ENCODE measurements at regions not wholly inside any gene's neighbourhood (a gene's known extent, or its start where the extent isn't known, plus 50 kb on each side); places are given as distances from the start of the nearest gene placed in this dataset.

DNA sequence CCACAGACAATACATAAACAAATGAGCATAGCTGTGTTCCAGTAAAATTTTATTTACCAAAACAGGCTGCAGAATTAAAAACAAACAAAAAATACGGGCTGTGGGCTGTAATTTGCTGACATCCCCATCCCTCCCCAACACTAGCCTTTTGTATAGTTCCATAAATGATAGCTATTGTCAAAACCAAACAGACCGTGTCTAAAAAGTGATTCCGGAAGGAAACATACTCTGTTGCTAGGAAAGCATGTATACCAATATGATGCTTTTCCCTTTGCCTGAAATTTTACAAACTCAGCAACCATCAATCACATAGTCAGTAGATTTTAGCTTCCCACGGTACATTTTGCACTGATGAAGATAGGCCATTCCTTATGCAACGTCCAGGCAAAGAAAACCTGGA, 80.0 kb downstream of the TMEM215 start:
- FAIRE-seq (no peak), DNase-seq (no peak)
- intact Hi-C loops (cut with DNase I), result no loop called here
- Histone ChIP-seq H3K9me3 (ENCODE audit: control insufficient read depth in 2 of 3, insufficient read depth in 1 of 3, low read length in 3 of 3) (no peaks in the 10 kb centered on the region), H3K27ac (ENCODE audit: low read depth in 2 of 2, low read length in 2 of 2) (no peak overlapping the region), H3K9ac (ENCODE audit: low read length in 3 of 3) (no peak overlapping the region), H3K27me3 (ENCODE audit: control insufficient read depth, insufficient read depth, low read length) (no peaks in the 10 kb centered on the region), H3K36me3 (ENCODE audit: control insufficient read depth in 2 of 3, insufficient read depth in 3 of 3, low read length in 3 of 3) (no peaks in the 10 kb centered on the region), H3K4me3 (ENCODE audit: low read length in 3 of 3) (no peak overlapping the region), H3K4me1 (ENCODE audit: control insufficient read depth in 2 of 3, insufficient read depth in 2 of 3, low read depth in 1 of 3, low read length in 3 of 3) (no peaks in the 10 kb centered on the region)
- TF ChIP-seq, protein P1, sequence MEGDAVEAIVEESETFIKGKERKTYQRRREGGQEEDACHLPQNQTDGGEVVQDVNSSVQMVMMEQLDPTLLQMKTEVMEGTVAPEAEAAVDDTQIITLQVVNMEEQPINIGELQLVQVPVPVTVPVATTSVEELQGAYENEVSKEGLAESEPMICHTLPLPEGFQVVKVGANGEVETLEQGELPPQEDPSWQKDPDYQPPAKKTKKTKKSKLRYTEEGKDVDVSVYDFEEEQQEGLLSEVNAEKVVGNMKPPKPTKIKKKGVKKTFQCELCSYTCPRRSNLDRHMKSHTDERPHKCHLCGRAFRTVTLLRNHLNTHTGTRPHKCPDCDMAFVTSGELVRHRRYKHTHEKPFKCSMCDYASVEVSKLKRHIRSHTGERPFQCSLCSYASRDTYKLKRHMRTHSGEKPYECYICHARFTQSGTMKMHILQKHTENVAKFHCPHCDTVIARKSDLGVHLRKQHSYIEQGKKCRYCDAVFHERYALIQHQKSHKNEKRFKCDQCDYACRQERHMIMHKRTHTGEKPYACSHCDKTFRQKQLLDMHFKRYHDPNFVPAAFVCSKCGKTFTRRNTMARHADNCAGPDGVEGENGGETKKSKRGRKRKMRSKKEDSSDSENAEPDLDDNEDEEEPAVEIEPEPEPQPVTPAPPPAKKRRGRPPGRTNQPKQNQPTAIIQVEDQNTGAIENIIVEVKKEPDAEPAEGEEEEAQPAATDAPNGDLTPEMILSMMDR (IDR thresholded peaks at IDR 0.05; ENCODE audit: borderline replicate concordance, extremely low read depth, insufficient read depth), result no peak

- no peak overlapping the region for H3K4me3 ChIP-seq (ENCODE audit: low read length in 3 of 3)
- FAIRE-seq, result no peak
- no peak overlapping the region for H3K27ac ChIP-seq (ENCODE audit: low read depth in 2 of 2, low read length in 2 of 2)
- no peaks in the 10 kb centered on the region for H3K4me1 ChIP-seq (ENCODE audit: control insufficient read depth in 2 of 3, insufficient read depth in 2 of 3, low read depth in 1 of 3, low read length in 3 of 3)
- no peaks in the 10 kb centered on the region for H3K27me3 ChIP-seq (ENCODE audit: control insufficient read depth, insufficient read depth, low read length)
- DNase-seq, result no peak
- no peaks in the 10 kb centered on the region for H3K9me3 ChIP-seq (ENCODE audit: control insufficient read depth in 2 of 3, insufficient read depth in 1 of 3, low read length in 3 of 3)
- intact Hi-C loops (cut with DNase I), result no loop called here
- no peak overlapping the region for H3K9ac ChIP-seq (ENCODE audit: low read length in 3 of 3)
- TF ChIP-seq, protein P1 (IDR thresholded peaks at IDR 0.05; ENCODE audit: borderline replicate concordance, extremely low read depth, insufficient read depth), result no peak
- no peaks in the 10 kb centered on the region for H3K36me3 ChIP-seq (ENCODE audit: control insufficient read depth in 2 of 3, insufficient read depth in 3 of 3, low read length in 3 of 3)
Observed at GRCh38 chr9:32864971-32865370, 81.6 kb downstream of the TMEM215 start.

DNA sequence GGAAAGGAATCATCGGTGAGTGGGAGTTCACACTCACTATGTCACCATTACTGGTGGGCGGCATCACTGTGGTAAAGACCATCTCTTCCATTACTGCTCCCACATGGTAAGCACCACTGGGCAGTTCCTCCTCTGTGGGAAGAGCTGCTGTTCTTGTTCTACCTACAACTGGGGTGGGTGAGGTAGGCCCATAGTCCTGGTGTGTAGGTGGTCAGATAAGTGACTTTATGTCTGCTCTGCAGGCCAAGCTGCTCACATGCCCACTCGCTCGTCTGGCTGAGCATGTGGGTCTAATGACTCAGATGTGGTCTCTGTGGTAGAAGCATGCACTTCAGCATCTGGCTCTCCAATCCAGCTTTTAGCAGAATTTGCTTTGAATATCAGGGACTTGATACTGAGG, 82.9 kb downstream of the TMEM215 start:
- FAIRE-seq (no peak), DNase-seq (no peak)
- no peaks in the 10 kb centered on the region for H3K36me3 ChIP-seq (ENCODE audit: control insufficient read depth in 2 of 3, insufficient read depth in 3 of 3, low read length in 3 of 3)
- H3K27ac ChIP-seq (ENCODE audit: low read depth in 2 of 2, low read length in 2 of 2), result no peak overlapping the region
- no peak overlapping the region for H3K4me3 ChIP-seq (ENCODE audit: low read length in 3 of 3)
- no peak overlapping the region for H3K9ac ChIP-seq (ENCODE audit: low read length in 3 of 3)
- no peaks in the 10 kb centered on the region for H3K27me3 ChIP-seq (ENCODE audit: control insufficient read depth, insufficient read depth, low read length)
- H3K4me1 ChIP-seq (ENCODE audit: control insufficient read depth in 2 of 3, insufficient read depth in 2 of 3, low read depth in 1 of 3, low read length in 3 of 3), result no peaks in the 10 kb centered on the region
- TF ChIP-seq, protein P1 (IDR thresholded peaks at IDR 0.05; ENCODE audit: borderline replicate concordance, extremely low read depth, insufficient read depth), result no peak
- no peaks in the 10 kb centered on the region for H3K9me3 ChIP-seq (ENCODE audit: control insufficient read depth in 2 of 3, insufficient read depth in 1 of 3, low read length in 3 of 3)
- intact Hi-C loops (cut with DNase I), result no loop called here

- FAIRE-seq (no peak), DNase-seq (no peak)
- TF ChIP-seq, protein P1 (IDR thresholded peaks at IDR 0.05; ENCODE audit: borderline replicate concordance, extremely low read depth, insufficient read depth), result no peak
- no peaks in the 10 kb centered on the region for H3K36me3 ChIP-seq (ENCODE audit: control insufficient read depth in 2 of 3, insufficient read depth in 3 of 3, low read length in 3 of 3)
- intact Hi-C loops (cut with DNase I), result no loop called here
- H3K4me3 ChIP-seq (ENCODE audit: low read length in 3 of 3), result no peak overlapping the region
- H3K27me3 ChIP-seq (ENCODE audit: control insufficient read depth, insufficient read depth, low read length), result no peaks in the 10 kb centered on the region
- no peak overlapping the region for H3K27ac ChIP-seq (ENCODE audit: low read depth in 2 of 2, low read length in 2 of 2)
- no peak overlapping the region for H3K9ac ChIP-seq (ENCODE audit: low read length in 3 of 3)
- no peaks in the 10 kb centered on the region for H3K9me3 ChIP-seq (ENCODE audit: control insufficient read depth in 2 of 3, insufficient read depth in 1 of 3, low read length in 3 of 3)
- H3K4me1 ChIP-seq (ENCODE audit: control insufficient read depth in 2 of 3, insufficient read depth in 2 of 3, low read depth in 1 of 3, low read length in 3 of 3), result no peaks in the 10 kb centered on the region
Observed at GRCh38 chr9:32867026-32867425, 83.7 kb downstream of the TMEM215 start.
